GM19468 (cell line): ENCODE measurements at regions not wholly inside any gene's neighbourhood (a gene's known extent, or its start where the extent isn't known, plus 50 kb on each side); places are given as distances from the start of the nearest gene placed in this dataset.
"Not testable (repeated sequence)": the region's sequence is repeated elsewhere in the genome, so short reads cannot be mapped to it uniquely, and the experiment has no call there.

Source experiments
- ATAC-seq: cut with Tn5 transposase; IDR thresholded peaks from one replicate; pipeline ENCODE4 v1.9.1; 2021; ENCODE audit warnings: mild to moderate bottlenecking, moderate library complexity, moderate number of reproducible peaks; ENCODE audit not compliant: unreplicated experiment; ENCODE audit errors: extremely low read depth

- no peak for ATAC-seq
These were observed 147.6 kb upstream of the MPHOSPH6 start for GRCh38 chr16:82317411-82318167.

DNA sequence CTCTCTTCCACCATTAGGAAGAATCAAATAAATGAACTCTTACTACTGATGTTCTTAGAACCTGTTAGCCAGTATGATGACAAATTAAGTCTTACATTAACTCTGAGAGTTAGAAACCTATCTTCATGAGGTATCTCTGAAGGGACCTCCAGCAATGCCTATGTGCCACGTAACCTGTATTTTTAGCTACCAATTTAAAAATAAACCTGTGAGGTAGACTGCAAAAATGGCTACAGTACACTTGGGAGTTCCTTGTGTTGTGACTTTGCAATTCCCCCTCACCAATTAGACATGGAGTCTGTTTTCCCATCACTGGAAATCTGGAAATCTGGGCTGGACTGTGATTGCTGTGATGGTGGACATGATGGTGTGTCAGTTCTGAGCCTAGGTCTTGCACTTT is 143.7 kb upstream of the MPHOSPH6 start:
- ATAC-seq = no peak

GRCh38 chr16:82311528-82311927 is 141.5 kb upstream of the MPHOSPH6 start:
- ATAC-seq = no peak

- ATAC-seq = no peak
These were observed 132.2 kb upstream of the MPHOSPH6 start for GRCh38 chr16:82302042-82302727.

- no peak for ATAC-seq
These were observed 131.2 kb upstream of the MPHOSPH6 start for GRCh38 chr16:82301146-82301755.

DNA sequence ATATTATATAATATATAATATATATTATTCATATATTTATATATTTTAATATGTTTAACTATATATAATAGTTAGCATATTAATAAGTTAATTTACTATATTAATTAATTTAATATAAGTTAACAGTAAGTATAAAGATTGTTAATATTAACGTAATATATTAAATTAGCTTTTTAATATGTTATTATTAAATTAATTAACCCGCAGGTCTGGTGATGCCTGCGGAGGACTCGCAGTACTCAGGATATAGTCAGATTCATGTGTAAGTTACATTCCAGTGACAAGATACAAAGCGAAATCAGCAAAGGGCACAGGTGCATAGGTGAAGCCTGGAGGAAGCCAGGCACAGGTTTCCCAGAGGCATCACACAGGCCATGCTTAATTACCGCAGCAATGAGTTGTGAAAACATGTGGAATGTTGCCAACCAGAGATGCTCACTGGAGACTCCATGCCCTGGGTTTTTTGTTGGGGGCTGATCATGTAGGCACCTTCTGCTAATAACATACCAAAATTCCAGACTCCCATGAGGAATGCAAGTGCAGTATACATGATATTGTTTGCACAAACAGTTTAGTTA is 130.4 kb upstream of the MPHOSPH6 start:
- ATAC-seq = no peak

DNA sequence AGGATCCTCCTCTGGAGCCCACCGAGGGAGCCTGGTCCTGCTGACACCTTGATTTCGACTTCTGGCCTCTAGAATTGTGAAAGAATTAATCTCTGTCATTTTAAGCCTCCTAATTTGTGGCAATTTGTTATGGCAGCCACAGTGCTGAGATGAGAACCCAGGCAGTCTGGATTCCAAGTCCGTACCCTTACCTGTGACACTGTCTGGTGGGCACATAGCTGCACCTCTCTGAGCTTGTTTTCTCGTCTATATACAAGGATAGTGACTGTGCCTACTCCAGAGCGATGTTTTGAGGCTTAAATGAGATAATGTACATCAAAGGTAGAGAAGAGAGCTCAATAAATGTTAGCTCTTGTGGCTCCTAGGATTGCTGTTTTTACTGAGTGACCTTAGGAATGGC is 128.4 kb upstream of the MPHOSPH6 start:
- no peak for ATAC-seq

DNA sequence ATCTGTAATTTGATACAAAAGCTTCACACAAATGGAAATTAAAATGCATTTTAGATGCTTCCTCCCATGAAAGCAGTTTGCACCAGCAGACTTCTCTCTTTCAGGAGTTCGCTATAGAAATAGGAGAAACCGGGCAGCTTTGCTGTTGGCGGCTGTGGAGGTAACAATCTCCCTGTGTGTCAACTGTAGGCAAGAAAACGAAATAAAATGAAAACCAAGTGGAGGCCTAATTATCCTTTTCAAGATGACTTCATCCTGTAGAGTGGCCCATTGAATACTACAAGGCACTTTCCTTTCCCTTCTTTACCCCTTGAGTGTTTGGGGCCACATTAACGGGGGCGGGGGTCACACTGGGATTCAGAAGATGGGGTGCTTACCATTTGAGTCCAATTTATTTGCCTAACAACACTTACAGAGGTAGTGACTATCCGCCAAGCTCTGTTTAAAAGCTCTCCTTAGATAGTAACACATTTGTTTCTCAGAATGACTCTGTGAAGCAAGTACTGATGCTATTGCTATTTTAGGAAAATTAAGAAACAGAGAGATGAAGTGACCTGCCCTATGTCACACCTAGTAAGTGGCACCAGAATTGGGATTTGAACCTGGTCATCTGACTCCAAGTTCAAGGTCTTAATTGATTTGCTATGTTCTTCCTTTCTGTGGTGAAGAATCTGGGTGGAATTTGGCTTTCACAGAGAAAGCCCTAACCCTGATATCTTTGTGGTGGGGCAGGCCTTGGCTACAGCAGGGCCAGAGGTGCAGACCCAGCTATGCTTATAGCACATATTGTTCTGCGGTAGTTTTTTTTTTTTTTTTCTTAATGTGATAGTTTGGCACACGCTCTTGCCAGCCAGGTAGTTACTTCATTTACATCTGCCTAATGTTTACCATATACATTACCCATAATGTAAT is 125.5 kb upstream of the MPHOSPH6 start:
- no peak for ATAC-seq

- no peak for ATAC-seq
These were observed 123.6 kb upstream of the MPHOSPH6 start for GRCh38 chr16:82293671-82294070.

GRCh38 chr16:82287937-82288336 is 117.9 kb upstream of the MPHOSPH6 start:
- ATAC-seq = no peak

GRCh38 chr16:82282662-82283061 is 112.6 kb upstream of the MPHOSPH6 start:
- no peak for ATAC-seq

DNA sequence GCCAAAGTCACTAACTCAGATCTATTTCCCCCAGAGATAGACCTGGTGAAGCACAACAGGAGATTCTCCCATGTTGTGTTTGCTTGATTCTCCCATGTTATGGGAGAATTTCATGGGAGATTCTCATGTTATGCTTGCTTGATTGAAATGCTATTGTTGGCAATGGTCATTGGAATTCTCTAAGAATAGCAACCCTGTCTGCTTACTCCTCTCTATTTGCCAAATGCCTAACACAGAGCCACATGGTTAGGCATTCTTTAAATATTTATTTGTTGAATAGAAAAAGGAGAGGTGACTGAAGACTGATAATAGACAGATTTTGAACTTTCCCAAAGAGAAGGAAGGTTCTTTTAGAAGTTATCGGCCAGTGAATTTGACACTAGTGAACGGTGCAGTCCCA is 111.5 kb upstream of the MPHOSPH6 start:
- ATAC-seq = no peak

- ATAC-seq = no peak
These were observed 110.8 kb upstream of the MPHOSPH6 start for GRCh38 chr16:82280867-82281266.

DNA sequence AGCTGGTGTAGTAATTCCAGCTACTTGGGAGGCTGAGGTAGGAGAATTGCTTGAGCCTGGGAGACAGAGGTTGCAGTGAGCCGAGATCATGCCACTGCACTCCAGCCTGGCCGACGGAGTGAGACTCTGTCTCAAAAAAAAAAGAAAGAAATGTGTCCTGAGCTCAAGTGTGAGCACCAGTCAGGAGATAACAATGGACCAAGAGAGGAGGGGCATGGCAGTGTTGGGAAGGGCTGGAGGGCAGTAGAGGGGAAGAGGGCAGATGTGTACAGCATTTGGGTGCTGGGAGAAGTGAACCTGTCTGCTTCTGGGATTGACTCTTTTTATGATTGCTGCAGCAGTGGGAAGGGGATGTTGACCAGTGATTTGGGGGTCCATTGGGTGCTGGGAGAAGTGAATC is 105.3 kb upstream of the MPHOSPH6 start:
- ATAC-seq = not testable (repeated sequence)

- ATAC-seq = no peak
These were observed 101.6 kb upstream of the MPHOSPH6 start for GRCh38 chr16:82271636-82272035.

GRCh38 chr16:82267675-82268074 is 97.7 kb upstream of the MPHOSPH6 start:
- not testable (repeated sequence) for ATAC-seq

DNA sequence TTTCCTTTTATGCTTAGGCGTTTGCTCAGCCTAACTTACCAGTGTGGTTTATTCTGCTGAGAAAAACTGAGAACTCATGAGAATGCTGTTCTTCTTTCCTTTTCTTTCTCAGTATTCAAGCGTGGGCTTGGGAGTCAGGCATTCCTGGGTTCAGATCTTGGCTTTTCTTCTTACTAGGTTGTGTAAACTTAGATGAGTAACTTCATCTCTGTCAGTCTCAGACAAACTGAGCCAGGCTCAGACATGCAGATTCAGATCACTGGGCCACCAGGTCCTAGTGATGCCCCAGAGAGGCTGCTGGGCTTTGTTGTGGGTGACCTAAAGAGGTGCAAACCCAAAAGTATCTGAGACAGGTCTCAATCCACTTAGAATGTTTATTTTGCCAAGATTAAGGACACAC is 95.8 kb upstream of the MPHOSPH6 start:
- ATAC-seq = no peak

DNA sequence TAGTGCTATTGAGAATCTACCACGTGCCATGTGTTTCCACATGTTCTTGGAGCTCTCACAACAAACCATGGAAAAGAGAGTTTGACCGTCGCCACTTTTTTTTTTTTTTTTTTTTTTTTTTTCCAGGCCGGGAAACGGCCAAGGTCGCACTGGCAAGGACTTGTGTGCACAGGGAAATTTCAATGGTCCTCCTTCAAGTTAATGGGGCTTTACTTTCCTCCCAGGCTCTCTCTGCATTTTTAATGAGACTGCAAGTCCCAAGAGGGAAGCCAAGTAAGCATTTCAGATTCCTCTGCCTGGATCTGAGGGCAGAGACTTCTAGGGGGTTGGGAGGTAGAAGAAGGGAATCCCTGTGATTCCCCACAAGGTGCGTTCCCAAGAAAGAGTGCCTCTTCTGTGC is 94.7 kb upstream of the MPHOSPH6 start:
- no peak for ATAC-seq

DNA sequence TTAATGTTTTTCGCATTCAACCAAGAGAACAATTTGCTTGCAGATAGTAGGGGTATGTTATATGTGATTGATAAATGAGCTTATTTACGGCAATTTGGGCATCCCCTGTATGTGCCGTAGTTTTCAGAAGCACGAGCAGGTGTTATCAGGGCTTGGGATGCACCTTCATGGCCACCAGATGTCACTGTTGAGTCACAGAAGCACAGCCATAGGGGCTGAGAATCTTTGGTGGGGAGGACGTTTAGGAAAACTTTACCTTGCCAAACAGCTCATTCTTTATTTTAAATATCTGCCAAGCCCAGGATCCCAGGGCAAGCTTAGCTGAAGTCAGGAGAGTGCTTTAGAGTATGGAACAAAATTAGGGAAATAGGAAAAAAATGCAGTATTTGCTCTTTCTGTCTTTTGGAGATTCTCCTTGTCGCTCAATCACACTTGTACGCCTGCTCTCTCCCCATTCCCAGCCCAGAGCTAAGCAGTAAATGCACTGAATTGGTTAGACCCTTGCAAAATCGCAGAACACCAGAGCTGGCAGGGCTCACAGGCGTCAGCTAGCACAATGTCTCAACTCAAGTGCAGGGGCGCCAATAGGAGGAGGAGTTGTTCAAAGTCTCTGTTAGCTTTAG is 93.6 kb upstream of the MPHOSPH6 start:
- ATAC-seq = no peak

- no peak for ATAC-seq
These were observed 92.2 kb upstream of the MPHOSPH6 start for GRCh38 chr16:82262244-82262643.
